Spleen (tissue), 7 donors: ENCODE measurements at regions not wholly inside any gene's neighbourhood (a gene's known extent, or its start where the extent isn't known, plus 50 kb on each side); places are given as distances from the start of the nearest gene placed in this dataset.

Source experiments
- CTCF ChIP-seq, 11 experiments: fragments of 200-600 bp in 7 of 11; fragments of 450-650 bp in 4 of 11; sonication (generic) in 4 of 11; IDR thresholded peaks in 8 of 11; conservative IDR thresholded peaks in 3 of 11; 1 replicate in 7 of 11; 2 replicates in 4 of 11; pipeline versions ENCODE4 v1.4.0 to v1.8.0; 2016 to 2021; ENCODE audit warnings: antibody characterized with exemption in 11 of 11, inconsistent platforms in 4 of 11, mild to moderate bottlenecking in 1 of 11
- POLR2A ChIP-seq, 3 donors: fragments of 450-650 bp; IDR thresholded peaks; one replicate each; pipeline ENCODE4 v1.5.1; 2017; ENCODE audit warnings: antibody characterized with exemption in 3 of 3, mild to moderate bottlenecking in 1 of 3
- donor health status: DM: no; HTN: no; CAD: no; lungs with moderate emphysema.
- donor health status: DM: no; HTN: no; CAD: no.
- donor health status: DM: no; HTN: no; CAD: no.

- TF ChIP-seq POLR2A (IDR thresholded peaks at IDR 0.05) (no peak), CTCF (IDR thresholded peaks at IDR 0.05 in 8 of 11, conservative IDR thresholded peaks at IDR 0.05 in 3 of 11) (no peak)
Observed at GRCh38 chr14:30260833-30261607, 297.9 kb upstream of the G2E3 start.
